ENCODE measurements at regions not wholly inside any gene's neighbourhood (a gene's known extent, or its start where the extent isn't known, plus 50 kb on each side); places are given as distances from the start of the nearest gene placed in this dataset.

DNA sequence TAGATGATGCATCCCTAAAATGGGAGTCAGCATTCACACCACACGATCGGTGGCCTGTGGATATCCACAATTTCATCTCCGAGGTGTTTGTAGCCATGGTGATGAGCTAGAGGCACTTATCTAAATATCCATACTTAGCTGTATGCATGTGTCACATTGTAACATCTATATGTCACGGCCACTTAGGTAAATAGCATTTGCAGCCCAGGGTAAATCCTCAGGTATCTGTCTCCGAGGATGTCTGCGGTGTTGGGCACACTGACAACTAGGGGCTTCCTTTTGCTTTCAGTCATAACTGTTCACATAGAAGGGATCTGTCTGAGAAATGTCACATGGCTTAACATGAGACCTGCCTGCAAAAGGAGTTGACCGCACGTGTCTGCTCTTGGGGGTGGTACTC is 455.2 kb upstream of the ZFHX3 start:
- 90 to 93% methylated on average over 8 of the region's 8 CpGs for WGBS, 2 donors
- H3K4me3 ChIP-seq, result no peak overlapping the region
- TF ChIP-seq, protein P1, sequence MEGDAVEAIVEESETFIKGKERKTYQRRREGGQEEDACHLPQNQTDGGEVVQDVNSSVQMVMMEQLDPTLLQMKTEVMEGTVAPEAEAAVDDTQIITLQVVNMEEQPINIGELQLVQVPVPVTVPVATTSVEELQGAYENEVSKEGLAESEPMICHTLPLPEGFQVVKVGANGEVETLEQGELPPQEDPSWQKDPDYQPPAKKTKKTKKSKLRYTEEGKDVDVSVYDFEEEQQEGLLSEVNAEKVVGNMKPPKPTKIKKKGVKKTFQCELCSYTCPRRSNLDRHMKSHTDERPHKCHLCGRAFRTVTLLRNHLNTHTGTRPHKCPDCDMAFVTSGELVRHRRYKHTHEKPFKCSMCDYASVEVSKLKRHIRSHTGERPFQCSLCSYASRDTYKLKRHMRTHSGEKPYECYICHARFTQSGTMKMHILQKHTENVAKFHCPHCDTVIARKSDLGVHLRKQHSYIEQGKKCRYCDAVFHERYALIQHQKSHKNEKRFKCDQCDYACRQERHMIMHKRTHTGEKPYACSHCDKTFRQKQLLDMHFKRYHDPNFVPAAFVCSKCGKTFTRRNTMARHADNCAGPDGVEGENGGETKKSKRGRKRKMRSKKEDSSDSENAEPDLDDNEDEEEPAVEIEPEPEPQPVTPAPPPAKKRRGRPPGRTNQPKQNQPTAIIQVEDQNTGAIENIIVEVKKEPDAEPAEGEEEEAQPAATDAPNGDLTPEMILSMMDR (IDR thresholded peaks at IDR 0.05), result no peak
- TF ChIP-seq POLR2A (IDR thresholded peaks at IDR 0.05) (no peak), EP300 (IDR thresholded peaks at IDR 0.05) (no peak)
- no peaks in the 10 kb centered on the region for H3K4me1 ChIP-seq
- H3K36me3 ChIP-seq, result no peaks in the 10 kb centered on the region
- H3K9me3 ChIP-seq, result no peaks in the 10 kb centered on the region
- H3K27ac ChIP-seq, result no peak overlapping the region
- DNase-seq (ENCODE audit: low spot score in 2 of 2), result no peak
- H3K27me3 ChIP-seq, result no peaks in the 10 kb centered on the region

DNA sequence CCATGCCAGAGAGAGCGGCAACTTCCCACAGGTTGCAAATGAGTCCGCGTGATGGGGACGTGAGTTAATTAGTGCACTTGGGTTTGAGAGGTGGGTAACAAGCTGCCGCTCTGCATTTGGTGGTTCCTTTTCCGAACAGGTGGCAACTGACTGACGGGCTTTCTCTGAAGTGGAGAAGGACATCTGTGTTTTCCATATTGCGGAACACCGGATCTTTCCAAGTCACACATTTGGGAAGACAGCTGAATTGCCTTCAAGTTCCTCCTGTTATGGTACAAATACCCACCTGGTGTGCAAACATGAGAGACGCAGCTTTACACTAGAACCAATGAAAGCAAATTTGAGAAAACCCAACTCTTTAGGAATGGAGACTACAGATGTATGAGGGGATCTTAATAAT is 451.3 kb upstream of the ZFHX3 start:
- Histone ChIP-seq H3K27ac (no peak overlapping the region), H3K4me3 (no peak overlapping the region), H3K4me1 (no peaks in the 10 kb centered on the region), H3K36me3 (no peaks in the 10 kb centered on the region), H3K27me3 (no peaks in the 10 kb centered on the region), H3K9me3 (no peaks in the 10 kb centered on the region)
- 92 to 95% methylated on average over 10 of the region's 10 CpGs for WGBS, 2 donors
- DNase-seq (ENCODE audit: low spot score in 2 of 2), result no peak
- TF ChIP-seq, protein P1 (IDR thresholded peaks at IDR 0.05), result no peak
- TF ChIP-seq EP300 (IDR thresholded peaks at IDR 0.05) (no peak), POLR2A (IDR thresholded peaks at IDR 0.05) (no peak)

DNA sequence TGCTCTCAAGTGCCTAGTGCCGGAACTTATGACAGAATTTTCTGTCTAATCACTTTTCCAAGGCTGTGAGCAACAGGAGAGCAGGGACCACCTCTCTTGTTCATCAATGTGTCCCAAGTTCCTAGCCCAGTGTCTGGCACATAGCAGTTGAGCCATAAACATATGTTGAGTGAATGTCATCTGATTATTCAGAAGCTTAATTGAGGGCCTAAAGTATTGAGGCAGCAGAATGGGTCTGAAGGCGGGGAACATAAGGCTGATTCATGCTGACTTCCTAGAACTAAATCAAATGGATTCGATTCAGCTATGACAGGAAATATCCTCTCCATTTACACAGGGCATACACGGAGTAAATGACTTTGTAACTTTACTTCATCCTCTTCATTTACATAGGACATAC is 438.0 kb upstream of the ZFHX3 start:
- DNase-seq (ENCODE audit: low spot score in 2 of 2), result no peak
- no peaks in the 10 kb centered on the region for H3K36me3 ChIP-seq
- no peak for TF ChIP-seq EP300 (IDR thresholded peaks at IDR 0.05)
- no peak for TF ChIP-seq POLR2A (IDR thresholded peaks at IDR 0.05)
- TF ChIP-seq, protein P1 (IDR thresholded peaks at IDR 0.05), result no peak
- H3K9me3 ChIP-seq, result peaks cover 0 to 3% (median 0%) of the 10 kb centered on the region in 4 donors
- peaks cover 0 to 5% (median 0%) of the 10 kb centered on the region in 4 donors for H3K4me1 ChIP-seq
- H3K4me3 ChIP-seq, result no peak overlapping the region
- peaks cover 0 to 8% of the 10 kb centered on the region in 2 donors for H3K27me3 ChIP-seq
- WGBS, 2 donors, result 52 to 69% methylated on average over 4 of the region's 4 CpGs
- no peak overlapping the region for H3K27ac ChIP-seq

DNA sequence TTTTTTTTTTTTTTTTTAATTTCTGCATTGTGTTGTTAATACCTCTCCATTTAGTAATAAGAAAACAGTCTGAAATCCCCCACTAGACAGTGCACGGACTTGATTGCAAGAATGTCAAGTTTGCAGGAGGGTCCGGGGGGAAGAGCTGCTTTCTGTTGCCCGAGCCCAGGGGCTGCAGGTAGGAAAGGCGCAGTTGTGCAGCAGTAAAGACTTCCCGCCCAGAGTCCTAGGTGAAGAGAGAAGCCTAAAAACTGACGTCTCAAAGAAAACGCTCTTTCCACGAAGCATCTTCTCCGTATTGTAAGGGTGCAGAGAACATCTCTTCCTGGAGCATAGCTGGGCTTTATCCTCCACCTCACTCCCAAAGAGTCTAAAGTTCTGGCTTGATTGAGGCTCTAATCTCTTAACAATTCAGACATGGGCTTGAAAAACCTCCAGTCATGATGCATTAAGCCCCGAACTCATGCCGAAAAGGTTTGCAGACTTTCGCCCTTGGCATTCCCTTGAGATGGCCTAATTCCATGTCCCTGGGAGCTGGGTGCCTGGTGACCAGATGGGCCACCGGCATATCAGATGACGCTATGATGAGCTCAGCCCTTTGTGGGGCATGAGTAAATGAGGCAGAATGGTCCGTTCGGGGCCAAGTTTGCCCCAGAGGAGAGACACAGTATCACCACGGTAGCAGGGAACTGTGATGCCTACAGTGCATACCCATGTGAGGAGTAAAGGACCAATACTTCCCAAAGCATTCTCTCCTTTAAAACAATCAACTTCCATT is 436.2 kb upstream of the ZFHX3 start:
- TF ChIP-seq POLR2A (IDR thresholded peaks at IDR 0.05) (no peak), EP300 (IDR thresholded peaks at IDR 0.05) (no peak)
- TF ChIP-seq, protein P1 (IDR thresholded peaks at IDR 0.05), result no peak
- 83 to 90% methylated on average over 17 of the region's 17 CpGs for WGBS, 2 donors
- no peaks in the 10 kb centered on the region for H3K9me3 ChIP-seq

DNA sequence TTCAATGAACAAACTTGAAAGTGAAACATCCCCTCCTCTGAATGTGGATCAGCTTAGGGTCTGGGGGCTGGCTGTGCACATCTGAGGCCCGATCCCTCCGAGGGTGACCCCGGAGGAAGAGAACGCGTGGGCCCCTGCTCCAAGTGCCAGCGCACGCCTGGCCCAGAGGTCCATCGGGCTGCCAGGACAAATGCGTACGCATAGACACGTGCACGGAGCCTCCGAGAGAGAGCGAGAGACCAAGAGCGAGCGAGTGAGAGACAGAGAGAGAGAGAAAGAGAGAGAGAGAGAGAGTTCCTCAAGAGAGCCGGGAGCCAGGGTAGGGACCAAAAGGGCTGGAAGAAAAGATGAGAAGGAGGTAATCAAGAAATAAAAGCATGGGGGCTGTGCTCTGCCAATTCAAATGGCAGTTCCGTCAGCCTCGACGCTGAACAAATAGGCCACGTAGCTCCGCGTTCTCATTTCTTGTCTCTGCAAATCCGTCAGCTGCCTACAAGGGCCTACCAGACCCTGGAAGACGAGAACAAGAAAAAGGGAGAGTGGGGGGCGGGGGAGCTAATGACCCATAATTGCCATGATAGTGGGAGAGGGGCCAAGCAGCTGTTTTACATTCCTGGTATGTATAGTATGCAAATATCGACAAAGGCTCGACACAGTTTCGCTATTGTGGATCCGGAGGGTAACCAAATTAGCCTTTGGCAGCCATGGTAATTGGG is 435.3 kb upstream of the ZFHX3 start:
- peak overlapping the region in 2 of 4 donors; percentile 15 to 32 for H3K4me3 ChIP-seq
- no peak overlapping the region for H3K27ac ChIP-seq
- no peaks in the 10 kb centered on the region for H3K36me3 ChIP-seq
- no peak for DNase-seq (ENCODE audit: low spot score in 2 of 2)
- peaks cover 0 to 8% of the 10 kb centered on the region in 2 donors for H3K27me3 ChIP-seq
- TF ChIP-seq, protein P1 (IDR thresholded peaks at IDR 0.05), result no peak
- TF ChIP-seq EP300 (IDR thresholded peaks at IDR 0.05) (no peak), POLR2A (IDR thresholded peaks at IDR 0.05) (no peak)
- peaks cover 0 to 5% (median 0%) of the 10 kb centered on the region in 4 donors for H3K4me1 ChIP-seq
- H3K9me3 ChIP-seq, result no peaks in the 10 kb centered on the region
- WGBS, 2 donors, result 20 to 24% methylated on average over 30 of the region's 30 CpGs

More for the DNA sequence above, 436.2 kb upstream of the ZFHX3 start:
- DNase-seq (ENCODE audit: low spot score in 2 of 2), result no peak
- Histone ChIP-seq H3K27me3 (peaks cover 0 to 8% of the 10 kb centered on the region in 2 donors), H3K4me1 (peaks cover 0 to 5% (median 0%) of the 10 kb centered on the region in 4 donors), H3K36me3 (no peaks in the 10 kb centered on the region), H3K27ac (no peak overlapping the region), H3K4me3 (no peak overlapping the region)

All from tibial nerve (tissue), 4 donors.